Neuronal stem cell (in vitro differentiated cells): ENCODE measurements at regions not wholly inside any gene's neighbourhood (a gene's known extent, or its start where the extent isn't known, plus 50 kb on each side); places are given as distances from the start of the nearest gene placed in this dataset.

Experiments
- DNase-seq: peaks from one replicate; pipeline ENCODE4 v3.0.0-alpha.2; 2013; ENCODE audit warnings: low spot score
- H2AFZ ChIP-seq: one replicate; pipeline ENCODE4 v1.6.1; 2013; ENCODE audit warnings: mild to moderate bottlenecking, low read length, inconsistent platforms
- H2AK5ac ChIP-seq: 2 replicates; pipeline ENCODE4 v1.6.1; 2013; ENCODE audit warnings: low read depth, mild to moderate bottlenecking, inconsistent platforms, low read length, moderate library complexity, mixed read lengths
- H2BK120ac ChIP-seq: 2 replicates; pipeline ENCODE4 v1.6.1; 2013; ENCODE audit warnings: low read depth, mild to moderate bottlenecking, inconsistent platforms, low read length, moderate library complexity, mixed read lengths
- H2BK12ac ChIP-seq: one replicate; pipeline ENCODE4 v1.6.1; 2013; ENCODE audit warnings: low read length, inconsistent platforms
- H2BK15ac ChIP-seq: 2 replicates; pipeline ENCODE4 v1.6.1; 2013; ENCODE audit warnings: mild to moderate bottlenecking, low read length, inconsistent platforms, mixed read lengths
- H2BK5ac ChIP-seq: one replicate; pipeline ENCODE4 v1.6.1; 2013; ENCODE audit warnings: inconsistent platforms, mild to moderate bottlenecking, low read length, moderate library complexity
- H3K14ac ChIP-seq: one replicate; pipeline ENCODE4 v1.6.1; 2013; ENCODE audit warnings: low read length, inconsistent platforms
- H3K18ac ChIP-seq: 2 replicates; pipeline ENCODE4 v1.6.1; 2013; ENCODE audit warnings: low read length, inconsistent platforms
- H3K23ac ChIP-seq: 2 replicates; pipeline ENCODE4 v1.6.1; 2013; ENCODE audit warnings: low read depth, mild to moderate bottlenecking, mixed read lengths, low read length, inconsistent platforms; ENCODE audit not compliant: poor library complexity
- H3K27ac ChIP-seq: replicated peaks from 3 replicates; pipeline ENCODE4 v1.5.1; 2013; ENCODE audit warnings: low read length, inconsistent platforms
- H3K27me3 ChIP-seq, 3 experiments: 2 replicates each; pipeline ENCODE4 v1.6.1; 2013; ENCODE audit warnings: low read length in 3 of 3, mild to moderate bottlenecking in 2 of 3, inconsistent platforms in 1 of 3, low read depth in 1 of 3, mixed read lengths in 1 of 3, moderate library complexity in 1 of 3; ENCODE audit not compliant: control insufficient read depth in 3 of 3, insufficient read depth in 3 of 3
- H3K36me3 ChIP-seq, 2 donors: replicated peaks in 1 of 2; 2 replicates each; pipeline ENCODE4 v1.6.1; 2013; ENCODE audit warnings: low read length in 2 of 2; ENCODE audit not compliant: control insufficient read depth in 2 of 2, insufficient read depth in 2 of 2
- H3K4ac ChIP-seq: 2 replicates; pipeline ENCODE4 v1.6.1; 2013; ENCODE audit warnings: inconsistent platforms, mild to moderate bottlenecking, low read length, moderate library complexity
- H3K4me1 ChIP-seq, 2 donors: 1 replicate in 1 of 2; 2 replicates in 1 of 2; pipeline ENCODE4 v1.6.1; 2013; ENCODE audit warnings: low read length in 2 of 2, low read depth in 1 of 2; ENCODE audit not compliant: control insufficient read depth in 2 of 2, insufficient read depth in 1 of 2
- H3K4me2 ChIP-seq: one replicate; pipeline ENCODE4 v1.6.1; 2013; ENCODE audit warnings: mild to moderate bottlenecking, low read length, inconsistent platforms; ENCODE audit not compliant: insufficient read depth, poor library complexity, severe bottlenecking
- H3K4me3 ChIP-seq, 2 donors: 2 replicates each; pipeline ENCODE4 v1.5.1; 2013; ENCODE audit warnings: low read length in 2 of 2, mild to moderate bottlenecking in 2 of 2, inconsistent platforms in 1 of 2, moderate library complexity in 1 of 2
- H3K79me1 ChIP-seq: one replicate; pipeline ENCODE4 v1.6.1; 2013; ENCODE audit warnings: low read depth, mild to moderate bottlenecking, inconsistent platforms, low read length, moderate library complexity
- H3K9ac ChIP-seq: one replicate; pipeline ENCODE4 v1.6.1; 2013; ENCODE audit warnings: mild to moderate bottlenecking, low read depth, low read length, inconsistent platforms; ENCODE audit not compliant: poor library complexity
- H3K9me3 ChIP-seq, 2 donors: replicated peaks in 1 of 2; 2 replicates each; pipeline versions ENCODE3 to v1.6.1; 2013; ENCODE audit warnings: low read length in 2 of 2, mild to moderate bottlenecking in 2 of 2, inconsistent platforms in 1 of 2, low read depth in 1 of 2, mixed read lengths in 1 of 2, moderate library complexity in 1 of 2; ENCODE audit not compliant: control insufficient read depth in 2 of 2, insufficient read depth in 1 of 2
- H4K8ac ChIP-seq: one replicate; pipeline ENCODE4 v1.6.1; 2013; ENCODE audit warnings: low read depth, mild to moderate bottlenecking, inconsistent platforms, low read length, moderate library complexity
- H4K91ac ChIP-seq: one replicate; pipeline ENCODE4 v1.6.1; 2013; ENCODE audit warnings: low read length, low read depth, mild to moderate bottlenecking, inconsistent platforms; ENCODE audit not compliant: poor library complexity
- WGBS, 2 donors: extraction: QIAGEN DNeasy Blood & Tissue Kit; methylation state at CpG; one replicate each; pipeline ENCODE4 v1.1.7; 2013; ENCODE audit warnings: missing lambda C conversion rate in 2 of 2, mixed read lengths in 1 of 2; ENCODE audit not compliant: insufficient read length in 2 of 2, insufficient replicate concordance in 1 of 2; ENCODE audit errors: extremely low coverage in 2 of 2; 5-methylcytosine and 5-hydroxymethylcytosine counted together

GRCh38 chr12:91813701-91814100, 331.9 kb downstream of the BTG1 start:
- Histone ChIP-seq H3K4me1 (peaks cover 4 to 12% of the 10 kb centered on the region in 2 donors), H2AFZ (no peak overlapping the region), H3K79me1 (no peaks in the 10 kb centered on the region), H3K4ac (no peak overlapping the region), H3K18ac (no peak overlapping the region), H3K27ac (no peak overlapping the region), H3K9ac (no peak overlapping the region), H3K36me3 (no peaks in the 10 kb centered on the region), H2BK120ac (no peak overlapping the region), H2BK15ac (no peak overlapping the region), H4K91ac (no peak overlapping the region), H2AK5ac (no peak overlapping the region), H3K27me3 (peaks cover 0 to 1% (median 0%) of the 10 kb centered on the region in 3 experiments), H2BK12ac (no peak overlapping the region), H3K9me3 (peaks cover 0 to 14% of the 10 kb centered on the region in 2 donors), H4K8ac (no peak overlapping the region), H3K4me2 (no peak overlapping the region), H2BK5ac (no peak overlapping the region), H3K14ac (no peak overlapping the region), H3K23ac (no peak overlapping the region), H3K4me3 (no peak overlapping the region)
- DNase-seq: no peak
- no CpG with 5 or more reads among the region's 3 CpGs for WGBS, 2 donors

DNA sequence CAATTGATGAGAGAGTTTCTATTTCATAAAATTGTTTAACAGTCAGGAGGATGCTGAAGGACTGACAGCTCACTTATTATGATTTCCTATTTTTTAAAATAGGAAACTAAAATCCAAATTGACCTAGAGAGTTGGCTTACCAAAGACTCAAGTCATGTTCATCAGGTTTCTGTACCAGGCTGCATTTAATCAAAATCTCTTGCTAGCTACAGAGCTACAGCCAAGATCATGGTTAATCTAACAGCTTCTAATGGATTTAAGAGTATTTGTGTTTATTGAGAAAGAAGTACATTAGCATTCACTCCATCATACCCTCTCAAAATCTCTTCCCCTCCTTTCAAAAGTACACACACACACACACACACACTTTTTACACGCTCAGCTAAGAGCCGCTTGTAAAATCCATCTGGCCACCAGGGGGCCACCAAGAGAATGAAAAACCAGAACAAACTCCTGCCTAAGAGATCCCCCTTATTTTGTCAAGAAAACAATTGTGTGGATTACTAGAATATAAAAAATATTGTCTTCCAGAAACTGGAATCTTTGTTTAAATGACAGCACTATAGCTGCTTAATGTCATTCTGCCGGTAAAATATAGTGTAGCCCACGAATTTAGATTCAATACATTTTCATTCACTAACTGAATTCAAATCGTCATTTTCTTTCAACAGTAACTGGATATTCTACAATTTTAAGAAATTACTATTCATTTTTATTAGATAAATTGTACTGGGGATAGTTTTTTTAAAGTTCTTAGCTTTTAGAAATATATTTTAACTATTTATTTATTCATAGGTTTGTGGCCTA, 334.0 kb downstream of the BTG1 start:
- H3K36me3 ChIP-seq: no peaks in the 10 kb centered on the region
- peak overlapping the region; percentile 16 for H2AFZ ChIP-seq
- H2BK12ac ChIP-seq: no peak overlapping the region
- WGBS, 2 donors: no CpG with 5 or more reads among the region's 5 CpGs
- H2BK120ac ChIP-seq: no peak overlapping the region
- no peak overlapping the region for H3K14ac ChIP-seq
- H3K23ac ChIP-seq: no peak overlapping the region
- peaks cover 0 to 18% of the 10 kb centered on the region in 2 donors for H3K9me3 ChIP-seq
- H4K91ac ChIP-seq: no peak overlapping the region
- no peak overlapping the region for H3K18ac ChIP-seq
- H3K9ac ChIP-seq: no peak overlapping the region
- H2BK5ac ChIP-seq: no peak overlapping the region
- no peaks in the 10 kb centered on the region for H3K79me1 ChIP-seq
- H4K8ac ChIP-seq: no peak overlapping the region
- H2AK5ac ChIP-seq: no peak overlapping the region
- H3K27me3 ChIP-seq: peaks cover 0 to 1% (median 0%) of the 10 kb centered on the region in 3 experiments
- no peak overlapping the region for H3K4me2 ChIP-seq
- H2BK15ac ChIP-seq: no peak overlapping the region
- H3K4me3 ChIP-seq: no peak overlapping the region
- H3K4ac ChIP-seq: no peak overlapping the region
- no peaks in the 10 kb centered on the region for H3K4me1 ChIP-seq
- H3K27ac ChIP-seq: no peak overlapping the region
- DNase-seq: peak; percentile 48

- Histone ChIP-seq H3K18ac (no peak overlapping the region), H4K91ac (no peak overlapping the region), H2BK120ac (no peak overlapping the region), H3K9me3 (peaks cover 0 to 22% of the 10 kb centered on the region in 2 donors), H3K14ac (no peak overlapping the region), H3K23ac (no peak overlapping the region), H3K4me3 (no peak overlapping the region), H3K36me3 (no peaks in the 10 kb centered on the region), H3K4ac (no peak overlapping the region), H3K4me1 (no peaks in the 10 kb centered on the region), H3K9ac (no peak overlapping the region), H2AFZ (no peak overlapping the region), H3K27me3 (peaks cover 0 to 1% (median 0%) of the 10 kb centered on the region in 3 experiments), H4K8ac (no peak overlapping the region), H3K79me1 (no peaks in the 10 kb centered on the region), H2BK5ac (no peak overlapping the region), H3K4me2 (no peak overlapping the region), H2BK15ac (no peak overlapping the region), H2BK12ac (no peak overlapping the region), H2AK5ac (no peak overlapping the region), H3K27ac (no peak overlapping the region)
- WGBS, 2 donors: no CpG with 5 or more reads among the region's 3 CpGs
- no peak for DNase-seq
These were observed 334.9 kb downstream of the BTG1 start for GRCh38 chr12:91810531-91811451.

DNA sequence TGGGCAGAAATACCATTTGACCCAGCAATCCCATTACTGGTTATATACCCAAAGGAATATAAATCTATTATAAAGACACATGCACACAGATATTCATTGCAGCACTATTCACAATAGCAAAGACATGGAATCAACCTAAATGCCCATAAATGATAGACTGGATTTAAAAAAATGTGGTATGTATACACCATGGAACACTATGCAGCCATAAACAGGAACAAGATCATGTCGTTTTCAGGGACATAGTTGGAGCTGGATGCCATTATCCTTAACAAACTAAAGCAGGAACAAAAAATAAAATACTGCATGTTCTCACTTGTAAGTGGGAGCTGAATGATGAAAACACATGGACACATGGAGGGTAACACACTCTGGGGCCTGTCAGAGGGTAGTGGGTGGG, 335.6 kb downstream of the BTG1 start:
- DNase-seq: no peak
- no peak overlapping the region for H2BK120ac ChIP-seq
- no peak overlapping the region for H4K91ac ChIP-seq
- H3K23ac ChIP-seq: no peak overlapping the region
- no peak overlapping the region for H2BK15ac ChIP-seq
- no peak overlapping the region for H3K4ac ChIP-seq
- no peaks in the 10 kb centered on the region for H3K36me3 ChIP-seq
- no peak overlapping the region for H3K18ac ChIP-seq
- no peaks in the 10 kb centered on the region for H3K4me1 ChIP-seq
- no peak overlapping the region for H3K4me2 ChIP-seq
- H3K79me1 ChIP-seq: no peaks in the 10 kb centered on the region
- no CpG with 5 or more reads among the region's 1 CpG for WGBS, 2 donors
- H3K4me3 ChIP-seq: no peak overlapping the region
- no peak overlapping the region for H3K9ac ChIP-seq
- peaks cover 0 to 1% (median 0%) of the 10 kb centered on the region in 3 experiments for H3K27me3 ChIP-seq
- H3K9me3 ChIP-seq: peaks cover 0 to 27% of the 10 kb centered on the region in 2 donors
- no peak overlapping the region for H2BK12ac ChIP-seq
- H2BK5ac ChIP-seq: no peak overlapping the region
- H4K8ac ChIP-seq: no peak overlapping the region
- no peak overlapping the region for H3K27ac ChIP-seq
- H2AFZ ChIP-seq: no peak overlapping the region
- no peak overlapping the region for H3K14ac ChIP-seq
- no peak overlapping the region for H2AK5ac ChIP-seq
